WTC11 (cell line): ENCODE measurements at regions not wholly inside any gene's neighbourhood (a gene's known extent, or its start where the extent isn't known, plus 50 kb on each side); places are given as distances from the start of the nearest gene placed in this dataset.

ENCODE experiments used
- FOXK1 ChIP-seq: sonication (generic); formaldehyde crosslinking; IDR thresholded peaks from 2 replicates; pipeline ENCODE4 v1.8.0; 2022; ENCODE audit warnings: mild to moderate bottlenecking, moderate library complexity, missing genetic modification reagents
- KAT7 ChIP-seq: sonication (generic); formaldehyde crosslinking; IDR thresholded peaks from 2 replicates; pipeline ENCODE4 v1.8.1; 2023; ENCODE audit warnings: missing genetic modification reagents, mild to moderate bottlenecking, borderline replicate concordance
- NFE2L1 ChIP-seq: sonication (generic); formaldehyde crosslinking; IDR thresholded peaks from 2 replicates; pipeline ENCODE4 v1.8.1; 2023; ENCODE audit warnings: missing genetic modification reagents
- NFYB ChIP-seq: sonication (generic); formaldehyde crosslinking; conservative IDR thresholded peaks from 2 replicates; pipeline ENCODE4 v1.8.0; 2022; ENCODE audit warnings: low read depth, missing genetic modification reagents
- SMAD3 ChIP-seq: sonication (generic); formaldehyde crosslinking; IDR thresholded peaks from 2 replicates; pipeline ENCODE4 v1.8.0; 2022; ENCODE audit warnings: missing genetic modification reagents, mild to moderate bottlenecking, borderline replicate concordance
- ZNF138 ChIP-seq: sonication (generic); formaldehyde crosslinking; conservative IDR thresholded peaks from 2 replicates; pipeline ENCODE4 v1.8.1; 2022; ENCODE audit warnings: mild to moderate bottlenecking, moderate library complexity, missing genetic modification reagents
- ZNF423 ChIP-seq: fragments of 250-450 bp; sonication (Bioruptor Pico); IDR thresholded peaks from 2 replicates; pipeline ENCODE4 v2.1.2; 2022; ENCODE audit warnings: mild to moderate bottlenecking, moderate library complexity
- TF ChIP-seq, protein P1 (sequence below): fragments of 200-600 bp; IDR thresholded peaks from 2 replicates; pipeline ENCODE4 v1.8.0; 2022; ENCODE audit warnings: antibody characterized with exemption
- TF ChIP-seq, protein P2 (sequence below): fragments of 250-450 bp; sonication (Bioruptor Pico); IDR thresholded peaks from 2 replicates; pipeline ENCODE4 v1.8.0; 2021; ENCODE audit warnings: mild to moderate bottlenecking
- TF ChIP-seq, protein P3 (sequence below): sonication (generic); formaldehyde crosslinking; IDR thresholded peaks from 2 replicates; pipeline ENCODE4 v1.8.1; 2022; ENCODE audit warnings: low read depth, mild to moderate bottlenecking, moderate library complexity, missing genetic modification reagents, borderline replicate concordance
- TF ChIP-seq, protein P4 (sequence below): sonication (generic); formaldehyde crosslinking; conservative IDR thresholded peaks from 2 replicates; pipeline ENCODE4 v1.8.1; 2023; ENCODE audit warnings: mild to moderate bottlenecking, low read depth, missing genetic modification reagents, moderate library complexity

DNA sequence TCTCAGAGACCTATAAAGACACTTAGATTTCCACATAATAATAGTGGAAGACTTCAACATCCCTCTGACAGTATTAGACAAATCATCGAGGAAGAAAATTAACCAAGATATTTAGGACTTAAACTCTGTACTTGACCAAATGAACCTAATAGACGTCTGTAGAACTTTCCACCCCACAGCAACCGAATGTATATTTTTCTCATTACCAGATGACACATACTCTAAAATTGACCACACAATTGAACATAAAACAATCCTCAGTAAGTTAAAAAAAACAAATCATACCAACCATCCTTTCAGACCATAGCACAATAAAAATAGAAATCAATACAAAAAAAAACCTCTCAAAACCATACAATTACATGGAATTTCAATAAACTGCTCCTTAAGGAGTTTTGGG is 201.0 kb downstream of the POSTN start:
- TF ChIP-seq, protein P1, sequence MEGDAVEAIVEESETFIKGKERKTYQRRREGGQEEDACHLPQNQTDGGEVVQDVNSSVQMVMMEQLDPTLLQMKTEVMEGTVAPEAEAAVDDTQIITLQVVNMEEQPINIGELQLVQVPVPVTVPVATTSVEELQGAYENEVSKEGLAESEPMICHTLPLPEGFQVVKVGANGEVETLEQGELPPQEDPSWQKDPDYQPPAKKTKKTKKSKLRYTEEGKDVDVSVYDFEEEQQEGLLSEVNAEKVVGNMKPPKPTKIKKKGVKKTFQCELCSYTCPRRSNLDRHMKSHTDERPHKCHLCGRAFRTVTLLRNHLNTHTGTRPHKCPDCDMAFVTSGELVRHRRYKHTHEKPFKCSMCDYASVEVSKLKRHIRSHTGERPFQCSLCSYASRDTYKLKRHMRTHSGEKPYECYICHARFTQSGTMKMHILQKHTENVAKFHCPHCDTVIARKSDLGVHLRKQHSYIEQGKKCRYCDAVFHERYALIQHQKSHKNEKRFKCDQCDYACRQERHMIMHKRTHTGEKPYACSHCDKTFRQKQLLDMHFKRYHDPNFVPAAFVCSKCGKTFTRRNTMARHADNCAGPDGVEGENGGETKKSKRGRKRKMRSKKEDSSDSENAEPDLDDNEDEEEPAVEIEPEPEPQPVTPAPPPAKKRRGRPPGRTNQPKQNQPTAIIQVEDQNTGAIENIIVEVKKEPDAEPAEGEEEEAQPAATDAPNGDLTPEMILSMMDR, result no peak
- no peak for TF ChIP-seq NFE2L1 (CRISPR knock-in tag)
- TF ChIP-seq ZNF423 (CRISPR knock-in tag), result no peak
- TF ChIP-seq, protein P2, sequence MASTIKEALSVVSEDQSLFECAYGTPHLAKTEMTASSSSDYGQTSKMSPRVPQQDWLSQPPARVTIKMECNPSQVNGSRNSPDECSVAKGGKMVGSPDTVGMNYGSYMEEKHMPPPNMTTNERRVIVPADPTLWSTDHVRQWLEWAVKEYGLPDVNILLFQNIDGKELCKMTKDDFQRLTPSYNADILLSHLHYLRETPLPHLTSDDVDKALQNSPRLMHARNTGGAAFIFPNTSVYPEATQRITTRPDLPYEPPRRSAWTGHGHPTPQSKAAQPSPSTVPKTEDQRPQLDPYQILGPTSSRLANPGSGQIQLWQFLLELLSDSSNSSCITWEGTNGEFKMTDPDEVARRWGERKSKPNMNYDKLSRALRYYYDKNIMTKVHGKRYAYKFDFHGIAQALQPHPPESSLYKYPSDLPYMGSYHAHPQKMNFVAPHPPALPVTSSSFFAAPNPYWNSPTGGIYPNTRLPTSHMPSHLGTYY (CRISPR knock-in tag), result no peak
- TF ChIP-seq, protein P3, sequence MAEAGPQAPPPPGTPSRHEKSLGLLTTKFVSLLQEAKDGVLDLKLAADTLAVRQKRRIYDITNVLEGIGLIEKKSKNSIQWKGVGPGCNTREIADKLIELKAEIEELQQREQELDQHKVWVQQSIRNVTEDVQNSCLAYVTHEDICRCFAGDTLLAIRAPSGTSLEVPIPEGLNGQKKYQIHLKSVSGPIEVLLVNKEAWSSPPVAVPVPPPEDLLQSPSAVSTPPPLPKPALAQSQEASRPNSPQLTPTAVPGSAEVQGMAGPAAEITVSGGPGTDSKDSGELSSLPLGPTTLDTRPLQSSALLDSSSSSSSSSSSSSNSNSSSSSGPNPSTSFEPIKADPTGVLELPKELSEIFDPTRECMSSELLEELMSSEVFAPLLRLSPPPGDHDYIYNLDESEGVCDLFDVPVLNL, result no peak
- no peak for TF ChIP-seq KAT7 (CRISPR knock-in tag)
- no peak for TF ChIP-seq SMAD3 (CRISPR knock-in tag)
- no peak for TF ChIP-seq FOXK1 (CRISPR knock-in tag)
- TF ChIP-seq ZNF138 (CRISPR knock-in tag), result no peak
- no peak for TF ChIP-seq NFYB (CRISPR knock-in tag)
- TF ChIP-seq, protein P4, sequence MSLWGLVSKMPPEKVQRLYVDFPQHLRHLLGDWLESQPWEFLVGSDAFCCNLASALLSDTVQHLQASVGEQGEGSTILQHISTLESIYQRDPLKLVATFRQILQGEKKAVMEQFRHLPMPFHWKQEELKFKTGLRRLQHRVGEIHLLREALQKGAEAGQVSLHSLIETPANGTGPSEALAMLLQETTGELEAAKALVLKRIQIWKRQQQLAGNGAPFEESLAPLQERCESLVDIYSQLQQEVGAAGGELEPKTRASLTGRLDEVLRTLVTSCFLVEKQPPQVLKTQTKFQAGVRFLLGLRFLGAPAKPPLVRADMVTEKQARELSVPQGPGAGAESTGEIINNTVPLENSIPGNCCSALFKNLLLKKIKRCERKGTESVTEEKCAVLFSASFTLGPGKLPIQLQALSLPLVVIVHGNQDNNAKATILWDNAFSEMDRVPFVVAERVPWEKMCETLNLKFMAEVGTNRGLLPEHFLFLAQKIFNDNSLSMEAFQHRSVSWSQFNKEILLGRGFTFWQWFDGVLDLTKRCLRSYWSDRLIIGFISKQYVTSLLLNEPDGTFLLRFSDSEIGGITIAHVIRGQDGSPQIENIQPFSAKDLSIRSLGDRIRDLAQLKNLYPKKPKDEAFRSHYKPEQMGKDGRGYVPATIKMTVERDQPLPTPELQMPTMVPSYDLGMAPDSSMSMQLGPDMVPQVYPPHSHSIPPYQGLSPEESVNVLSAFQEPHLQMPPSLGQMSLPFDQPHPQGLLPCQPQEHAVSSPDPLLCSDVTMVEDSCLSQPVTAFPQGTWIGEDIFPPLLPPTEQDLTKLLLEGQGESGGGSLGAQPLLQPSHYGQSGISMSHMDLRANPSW, result no peak
